ENCODE measurements at regions not wholly inside any gene's neighbourhood (a gene's known extent, or its start where the extent isn't known, plus 50 kb on each side); places are given as distances from the start of the nearest gene placed in this dataset.

GRCh38 chr15:45794712-45795439, 160.0 kb downstream of the SQOR start:
- peaks cover 0 to 30% (median 0%) of the 10 kb centered on the region in 4 donors for H3K27me3 ChIP-seq
- no peaks in the 10 kb centered on the region for H3K9me3 ChIP-seq
- no peak for DNase-seq
- no peaks in the 10 kb centered on the region for H3K36me3 ChIP-seq
- no peak overlapping the region for H3K27ac ChIP-seq
- no peak for TF ChIP-seq POLR2A (IDR thresholded peaks at IDR 0.05)
- intact Hi-C loops (cut with DNase I) = loop anchor here (10.0 kb wide), 1 partner anchor 80 kb away; no protein-coding TSS in a partner anchor
- WGBS, 2 donors = 40 to 50% methylated on average over 6 of the region's 6 CpGs
- H3K4me3 ChIP-seq = no peak overlapping the region
- H3K4me1 ChIP-seq = no peaks in the 10 kb centered on the region

GRCh38 chr15:45795440-45796069, 160.7 kb downstream of the SQOR start:
- no peaks in the 10 kb centered on the region for H3K9me3 ChIP-seq
- H3K36me3 ChIP-seq = no peaks in the 10 kb centered on the region
- 9 to 15% methylated on average over 3 of the region's 3 CpGs for WGBS, 2 donors
- H3K4me3 ChIP-seq = no peak overlapping the region
- intact Hi-C loops (cut with DNase I) = loop anchor here (10.0 kb wide), 1 partner anchor 81 kb away; no protein-coding TSS in a partner anchor
- no peak for DNase-seq
- TF ChIP-seq POLR2A (IDR thresholded peaks at IDR 0.05) (no peak), CTCF (IDR thresholded peaks at IDR 0.05) (peak in 5 of 6 experiments; percentile 39 to 70 (median 46))
- no peak overlapping the region for H3K27ac ChIP-seq
- no peaks in the 10 kb centered on the region for H3K4me1 ChIP-seq
- peaks cover 0 to 30% (median 0%) of the 10 kb centered on the region in 4 donors for H3K27me3 ChIP-seq

- no peak overlapping the region for H3K27ac ChIP-seq
- intact Hi-C loops (cut with DNase I) = loop anchor here (10.0 kb wide), 1 partner anchor 82 kb away; no protein-coding TSS in a partner anchor
- H3K4me1 ChIP-seq = no peaks in the 10 kb centered on the region
- H3K9me3 ChIP-seq = no peaks in the 10 kb centered on the region
- no peak for DNase-seq
- TF ChIP-seq CTCF (IDR thresholded peaks at IDR 0.05) (no peak), POLR2A (IDR thresholded peaks at IDR 0.05) (no peak)
- H3K27me3 ChIP-seq = peaks cover 0 to 25% (median 0%) of the 10 kb centered on the region in 4 donors
- 38 to 50% methylated on average over 3 of the region's 3 CpGs for WGBS, 2 donors
- no peaks in the 10 kb centered on the region for H3K36me3 ChIP-seq
- H3K4me3 ChIP-seq = no peak overlapping the region
Measured at GRCh38 chr15:45796433-45796832, 161.6 kb downstream of the SQOR start.

- no peak overlapping the region for H3K4me3 ChIP-seq
- H3K9me3 ChIP-seq = no peaks in the 10 kb centered on the region
- H3K27ac ChIP-seq = no peak overlapping the region
- 76 to 79% methylated on average over 3 of the region's 3 CpGs for WGBS, 2 donors
- intact Hi-C loops (cut with DNase I) = loop anchor here (10.0 kb wide), 1 partner anchor 85 kb away; no protein-coding TSS in a partner anchor
- H3K36me3 ChIP-seq = no peaks in the 10 kb centered on the region
- H3K27me3 ChIP-seq = peaks cover 0 to 6% (median 0%) of the 10 kb centered on the region in 4 donors
- no peaks in the 10 kb centered on the region for H3K4me1 ChIP-seq
- TF ChIP-seq CTCF (IDR thresholded peaks at IDR 0.05) (no peak), POLR2A (IDR thresholded peaks at IDR 0.05) (no peak)
- DNase-seq = no peak
Measured at GRCh38 chr15:45799508-45799907, 164.7 kb downstream of the SQOR start.

GRCh38 chr15:45801543-45801942, 166.7 kb downstream of the SQOR start:
- DNase-seq = no peak
- TF ChIP-seq CTCF (IDR thresholded peaks at IDR 0.05) = no peak
- no peak for TF ChIP-seq POLR2A (IDR thresholded peaks at IDR 0.05)
- H3K36me3 ChIP-seq = no peaks in the 10 kb centered on the region
- H3K9me3 ChIP-seq = no peaks in the 10 kb centered on the region
- no peaks in the 10 kb centered on the region for H3K27me3 ChIP-seq
- no peak overlapping the region for H3K4me3 ChIP-seq
- 81 to 93% methylated on average over 4 of the region's 4 CpGs for WGBS, 2 donors
- intact Hi-C loops (cut with DNase I) = no loop called here
- H3K4me1 ChIP-seq = no peaks in the 10 kb centered on the region
- H3K27ac ChIP-seq = no peak overlapping the region

Measured in esophagus squamous epithelium (tissue), 5 donors.